ENCODE measurements at regions not wholly inside any gene's neighbourhood (a gene's known extent, or its start where the extent isn't known, plus 50 kb on each side); places are given as distances from the start of the nearest gene placed in this dataset.

DNA sequence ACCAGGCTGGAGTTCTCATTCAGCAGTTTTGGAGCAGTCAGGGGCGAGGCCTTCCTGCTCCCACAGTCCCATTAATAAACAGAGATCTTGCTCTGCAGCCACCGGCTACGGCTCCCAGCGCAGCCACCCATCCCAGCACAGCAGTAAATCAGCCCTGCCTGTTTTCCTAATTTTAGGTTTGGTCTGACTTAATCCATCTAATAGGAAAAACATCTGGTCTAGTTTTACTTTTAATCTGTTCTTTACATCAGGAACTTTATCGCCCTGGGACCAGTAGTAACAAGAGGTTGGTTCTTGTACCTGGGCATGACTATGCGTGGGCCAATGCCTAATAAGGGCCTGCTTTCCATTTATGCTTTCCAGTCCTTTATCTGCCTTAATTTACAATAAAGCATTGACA lies 264.0 kb upstream of the DPH6 start:
- Mint-ChIP-seq H3K27ac (peak overlapping the region in 2 of 3 experiments; percentile 29 to 37), H3K9me3 (no peaks in the 10 kb centered on the region), H3K36me3 (ENCODE audit: low read depth) (no peaks in the 10 kb centered on the region), H3K27me3 (ENCODE audit: low read depth) (no peaks in the 10 kb centered on the region), H3K4me3 (no peak overlapping the region), H3K4me1 (peaks cover 17% of the 10 kb centered on the region)
- TF ChIP-seq, protein P1, sequence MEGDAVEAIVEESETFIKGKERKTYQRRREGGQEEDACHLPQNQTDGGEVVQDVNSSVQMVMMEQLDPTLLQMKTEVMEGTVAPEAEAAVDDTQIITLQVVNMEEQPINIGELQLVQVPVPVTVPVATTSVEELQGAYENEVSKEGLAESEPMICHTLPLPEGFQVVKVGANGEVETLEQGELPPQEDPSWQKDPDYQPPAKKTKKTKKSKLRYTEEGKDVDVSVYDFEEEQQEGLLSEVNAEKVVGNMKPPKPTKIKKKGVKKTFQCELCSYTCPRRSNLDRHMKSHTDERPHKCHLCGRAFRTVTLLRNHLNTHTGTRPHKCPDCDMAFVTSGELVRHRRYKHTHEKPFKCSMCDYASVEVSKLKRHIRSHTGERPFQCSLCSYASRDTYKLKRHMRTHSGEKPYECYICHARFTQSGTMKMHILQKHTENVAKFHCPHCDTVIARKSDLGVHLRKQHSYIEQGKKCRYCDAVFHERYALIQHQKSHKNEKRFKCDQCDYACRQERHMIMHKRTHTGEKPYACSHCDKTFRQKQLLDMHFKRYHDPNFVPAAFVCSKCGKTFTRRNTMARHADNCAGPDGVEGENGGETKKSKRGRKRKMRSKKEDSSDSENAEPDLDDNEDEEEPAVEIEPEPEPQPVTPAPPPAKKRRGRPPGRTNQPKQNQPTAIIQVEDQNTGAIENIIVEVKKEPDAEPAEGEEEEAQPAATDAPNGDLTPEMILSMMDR (IDR thresholded peaks at IDR 0.05; ENCODE audit: unreplicated experiment in 3 of 3): no peak

- Mint-ChIP-seq H3K9me3 (no peaks in the 10 kb centered on the region), H3K27ac (no peak overlapping the region), H3K36me3 (ENCODE audit: low read depth) (no peaks in the 10 kb centered on the region), H3K4me3 (no peak overlapping the region), H3K4me1 (peaks cover 17% of the 10 kb centered on the region), H3K27me3 (ENCODE audit: low read depth) (no peaks in the 10 kb centered on the region)
- TF ChIP-seq, protein P1 (IDR thresholded peaks at IDR 0.05; ENCODE audit: unreplicated experiment in 3 of 3): no peak
Measured at GRCh38 chr15:35813573-35813972, 267.6 kb upstream of the DPH6 start.

DNA sequence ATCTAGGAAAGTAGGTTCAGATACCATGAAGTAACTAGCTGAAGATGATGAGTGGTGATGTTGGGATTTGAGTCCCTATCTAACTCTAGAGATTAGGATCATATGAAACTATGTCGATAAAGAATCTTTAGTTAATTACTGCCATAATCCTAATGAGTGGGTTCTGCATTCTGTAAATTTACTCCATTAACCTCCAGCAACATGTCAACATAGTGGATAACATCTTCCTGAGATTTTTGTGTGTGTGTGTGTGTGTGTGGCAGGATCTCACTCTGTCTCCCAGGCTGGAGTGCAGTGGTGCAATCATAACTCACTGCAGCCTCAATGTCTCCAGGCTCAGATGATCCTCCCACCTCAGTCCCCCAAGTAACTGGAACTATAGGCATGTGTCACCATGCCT lies 272.9 kb upstream of the DPH6 start:
- Mint-ChIP-seq H3K9me3 (no peaks in the 10 kb centered on the region), H3K27me3 (ENCODE audit: low read depth) (no peaks in the 10 kb centered on the region), H3K36me3 (ENCODE audit: low read depth) (no peaks in the 10 kb centered on the region), H3K27ac (no peak overlapping the region), H3K4me1 (no peaks in the 10 kb centered on the region), H3K4me3 (no peak overlapping the region)
- TF ChIP-seq, protein P1 (IDR thresholded peaks at IDR 0.05; ENCODE audit: unreplicated experiment in 3 of 3): no peak

DNA sequence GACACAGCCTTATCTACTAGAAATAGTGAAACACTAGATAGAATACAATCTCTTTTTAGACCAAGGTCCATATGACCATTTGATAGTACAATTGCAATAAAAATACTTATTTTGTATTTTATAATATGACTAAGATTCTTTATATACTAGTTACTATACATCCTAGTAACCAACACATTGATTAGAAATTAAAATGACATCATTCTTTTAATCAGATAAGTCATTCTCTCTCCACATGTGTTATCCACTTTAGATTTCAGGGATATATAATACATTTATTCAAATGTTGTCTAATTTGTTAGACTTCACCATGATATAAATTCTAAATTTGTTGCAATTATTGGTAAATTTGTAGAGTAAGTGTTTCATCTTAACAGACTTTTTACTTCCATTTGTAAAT lies 276.2 kb upstream of the DPH6 start:
- peaks cover 3% of the 10 kb centered on the region for H3K9me3 Mint-ChIP-seq
- TF ChIP-seq, protein P1 (IDR thresholded peaks at IDR 0.05; ENCODE audit: unreplicated experiment in 3 of 3): no peak

GRCh38 chr15:35827141-35827540 lies 281.2 kb upstream of the DPH6 start:
- H3K4me1 Mint-ChIP-seq: peaks cover 34% of the 10 kb centered on the region

More for the DNA sequence above, 276.2 kb upstream of the DPH6 start:
- Mint-ChIP-seq H3K27me3 (ENCODE audit: low read depth) (no peaks in the 10 kb centered on the region), H3K27ac (no peak overlapping the region), H3K4me1 (peaks cover 4% of the 10 kb centered on the region), H3K36me3 (ENCODE audit: low read depth) (no peaks in the 10 kb centered on the region), H3K4me3 (no peak overlapping the region)

GRCh38 chr15:35827911-35828310 lies 281.9 kb upstream of the DPH6 start:
- peaks cover 36% of the 10 kb centered on the region for H3K4me1 Mint-ChIP-seq
- peaks cover 3% of the 10 kb centered on the region for H3K9me3 Mint-ChIP-seq
- peak overlapping the region; percentile 41 to 59 (median 48) for H3K27ac Mint-ChIP-seq
- no peak overlapping the region for H3K4me3 Mint-ChIP-seq
- no peaks in the 10 kb centered on the region for H3K27me3 Mint-ChIP-seq (ENCODE audit: low read depth)
- TF ChIP-seq, protein P1 (IDR thresholded peaks at IDR 0.05; ENCODE audit: unreplicated experiment in 3 of 3): no peak
- H3K36me3 Mint-ChIP-seq (ENCODE audit: low read depth): no peaks in the 10 kb centered on the region

More at GRCh38 chr15:35827141-35827540, 281.2 kb upstream of the DPH6 start:
- no peaks in the 10 kb centered on the region for H3K36me3 Mint-ChIP-seq (ENCODE audit: low read depth)
- H3K27me3 Mint-ChIP-seq (ENCODE audit: low read depth): no peaks in the 10 kb centered on the region
- peak overlapping the region; percentile 41 to 59 (median 48) for H3K27ac Mint-ChIP-seq
- TF ChIP-seq, protein P1 (IDR thresholded peaks at IDR 0.05; ENCODE audit: unreplicated experiment in 3 of 3): no peak
- peaks cover 3% of the 10 kb centered on the region for H3K9me3 Mint-ChIP-seq
- H3K4me3 Mint-ChIP-seq: no peak overlapping the region

Measured in nephron (organoid).